NCI-H2107 (cell line): ENCODE measurements at regions not wholly inside any gene's neighbourhood (a gene's known extent, or its start where the extent isn't known, plus 50 kb on each side); places are given as distances from the start of the nearest gene placed in this dataset.
"Not testable (repeated sequence)": the region's sequence is repeated elsewhere in the genome, so short reads cannot be mapped to it uniquely, and the experiment has no call there.

Experiments
- DNase-seq: peaks from one replicate; lab custom pipeline; 2025; lab: John Stamatoyannopoulos, UW

DNA sequence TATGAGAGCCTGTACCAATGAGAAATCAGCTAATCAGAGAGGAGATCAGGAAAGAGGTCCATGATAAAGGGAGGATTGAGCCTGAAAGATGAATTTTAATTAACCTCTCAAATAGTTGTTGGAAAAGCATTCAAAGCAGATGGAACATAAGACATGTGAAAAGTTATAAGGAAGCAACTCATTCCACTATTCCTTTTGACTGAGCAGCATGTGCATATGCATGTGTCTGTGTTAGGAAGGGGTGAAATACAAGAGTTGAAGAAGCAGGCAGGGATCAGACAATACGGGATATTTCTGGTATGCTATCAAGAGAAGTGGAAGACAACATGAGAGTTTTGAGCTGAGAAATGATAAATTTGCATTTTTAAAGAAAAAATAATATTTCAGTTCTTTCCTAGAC, 624.8 kb upstream of the PTCHD4 start:
- no peak for DNase-seq

DNA sequence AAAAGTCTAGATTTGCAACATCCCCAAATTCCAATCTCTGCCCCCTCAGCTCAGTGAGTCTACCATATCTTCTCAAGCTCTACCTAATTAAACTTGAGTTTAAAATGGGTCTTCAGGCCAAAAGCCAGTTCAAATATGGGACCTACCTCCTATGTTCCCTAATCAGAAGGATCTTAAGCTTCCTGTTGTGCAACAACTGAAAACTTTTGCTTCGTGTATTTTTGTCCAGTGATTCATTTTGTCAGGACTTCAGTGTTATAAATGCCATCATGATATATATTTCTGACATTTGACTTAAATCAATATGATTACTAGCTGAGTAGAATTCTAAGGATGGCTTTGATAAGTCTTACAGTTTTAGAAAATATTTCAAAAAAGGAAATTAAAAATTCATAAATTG, 622.6 kb upstream of the PTCHD4 start:
- no peak for DNase-seq

DNA sequence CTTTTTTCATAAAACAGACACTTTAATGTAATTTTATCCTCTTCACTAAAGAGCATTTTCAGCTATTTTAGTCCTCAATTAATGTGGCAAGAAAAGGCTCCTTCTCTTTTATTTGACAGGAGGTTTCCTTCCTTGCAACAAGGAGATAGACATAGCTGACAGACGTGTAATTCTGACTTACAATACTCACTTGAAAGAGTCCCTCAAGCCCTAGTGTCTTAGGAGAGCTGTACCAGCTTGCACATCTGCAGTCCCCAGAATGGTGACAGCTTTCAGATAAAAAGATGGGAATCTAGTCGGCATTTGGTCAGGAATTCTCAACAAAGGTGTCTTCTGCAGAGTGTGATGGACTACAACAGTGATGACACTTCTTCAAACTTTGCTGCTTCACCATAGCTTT, 603.7 kb upstream of the PTCHD4 start:
- DNase-seq, result no peak

DNA sequence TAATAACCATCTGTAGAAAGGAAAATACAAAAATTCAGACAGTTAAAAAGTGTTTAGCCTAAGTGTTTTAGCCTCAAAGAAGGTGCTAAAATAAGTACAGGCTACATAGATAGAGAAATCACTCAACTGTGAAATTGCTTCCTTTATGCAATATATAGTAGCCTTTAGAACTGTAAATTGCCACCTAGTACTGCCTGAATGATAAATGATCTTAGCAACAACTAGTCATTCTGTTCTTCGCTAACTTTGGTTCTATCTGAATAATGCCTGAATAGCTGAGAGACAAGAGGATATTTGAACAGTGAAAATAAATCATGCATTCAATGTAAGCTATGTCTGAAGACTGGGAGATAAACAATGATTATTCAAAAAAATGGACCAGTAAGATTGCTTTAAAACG, 603.3 kb upstream of the PTCHD4 start:
- no peak for DNase-seq

DNA sequence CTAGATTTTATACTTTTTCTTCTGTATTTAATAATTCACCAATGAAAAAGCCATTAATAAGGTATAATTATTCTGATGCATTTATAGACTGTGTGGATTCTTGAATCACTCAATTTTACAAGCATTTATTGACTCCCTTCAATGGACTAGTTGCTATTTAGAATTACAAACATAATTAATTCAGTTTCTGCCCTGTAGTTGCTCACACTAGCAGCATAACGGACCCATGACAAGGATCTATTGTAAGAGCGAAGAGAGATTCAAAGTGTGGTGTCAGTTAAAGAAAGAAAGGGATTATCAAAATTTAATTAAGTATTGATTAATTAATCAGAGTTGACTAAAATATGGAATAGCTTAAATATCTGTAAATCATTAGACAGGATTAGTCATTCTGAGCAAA, 602.6 kb upstream of the PTCHD4 start:
- DNase-seq, result no peak

DNA sequence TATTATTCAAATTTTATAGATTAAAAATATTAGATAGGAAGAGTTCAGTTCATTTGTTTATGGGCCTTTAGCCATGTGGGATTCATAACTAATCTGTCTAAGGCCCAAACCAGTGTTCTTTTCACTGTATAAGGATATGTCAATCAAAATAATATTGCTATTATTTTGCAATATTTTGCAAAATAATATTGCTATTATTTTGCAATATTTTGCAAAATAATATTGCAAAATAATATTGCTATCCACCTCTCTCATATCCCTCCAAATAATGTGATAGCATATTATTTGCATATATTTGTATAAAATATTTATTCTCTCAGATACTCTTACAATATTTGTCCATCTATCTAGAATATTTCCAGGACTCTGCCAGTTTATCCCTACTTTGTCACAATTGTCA, 595.3 kb upstream of the PTCHD4 start:
- DNase-seq, result no peak

DNA sequence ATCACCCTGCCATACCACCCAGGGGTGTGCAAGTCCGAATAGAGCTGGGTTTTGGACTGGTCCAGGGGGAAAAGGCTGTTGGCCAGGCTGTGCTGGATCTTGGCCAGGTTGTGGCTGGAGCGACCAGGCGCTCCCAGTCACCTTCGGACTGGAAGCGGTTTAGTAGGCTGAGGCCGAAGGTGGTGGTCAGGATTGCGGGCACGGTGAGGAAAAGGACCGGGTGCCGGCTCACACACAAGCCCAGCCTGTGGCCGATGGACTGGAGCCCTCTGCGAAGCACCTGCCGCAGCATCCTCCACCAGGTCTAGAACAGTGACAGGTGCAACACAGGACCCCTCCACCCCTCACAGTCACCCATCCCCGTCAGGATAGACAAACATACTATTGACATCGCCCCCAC, 590.6 kb upstream of the PTCHD4 start:
- DNase-seq, result no peak

DNA sequence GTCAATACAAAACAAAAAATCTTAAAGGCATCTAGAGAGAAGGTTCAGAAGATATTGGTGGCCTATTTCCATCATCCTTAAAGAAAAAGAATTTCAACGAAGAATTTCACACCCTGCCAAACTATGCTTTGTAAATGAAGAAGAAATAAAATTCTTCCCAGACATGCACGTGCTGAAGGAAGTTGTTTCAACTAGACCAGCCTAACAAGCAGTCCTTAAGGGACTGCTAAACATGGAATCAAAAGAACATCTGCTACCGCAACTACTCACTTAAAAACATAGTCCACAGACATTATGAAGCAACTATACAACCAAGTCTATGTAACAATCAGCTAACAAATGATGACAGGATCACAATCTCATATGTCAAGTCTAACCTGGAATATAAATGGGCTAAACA, 584.9 kb upstream of the PTCHD4 start:
- DNase-seq, result no peak

DNA sequence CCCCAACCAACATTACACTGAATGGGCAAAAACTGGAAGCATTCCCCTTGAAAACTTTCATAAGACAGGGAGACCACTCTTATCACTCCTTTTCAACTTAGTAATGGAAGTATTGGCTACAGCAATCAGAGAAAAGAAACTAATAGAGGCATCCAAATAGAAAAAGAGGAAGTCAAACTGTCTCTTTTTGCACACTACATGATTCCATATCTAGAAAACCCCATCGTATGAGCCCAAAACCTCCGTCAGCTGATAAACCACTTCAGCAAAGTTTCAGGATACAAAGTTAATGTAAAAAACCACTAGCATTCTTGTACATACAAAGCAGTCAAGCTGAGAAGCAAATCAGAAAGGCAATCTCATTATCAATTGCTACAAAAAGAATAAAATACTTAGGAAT, 580.4 kb upstream of the PTCHD4 start:
- no peak for DNase-seq

DNA sequence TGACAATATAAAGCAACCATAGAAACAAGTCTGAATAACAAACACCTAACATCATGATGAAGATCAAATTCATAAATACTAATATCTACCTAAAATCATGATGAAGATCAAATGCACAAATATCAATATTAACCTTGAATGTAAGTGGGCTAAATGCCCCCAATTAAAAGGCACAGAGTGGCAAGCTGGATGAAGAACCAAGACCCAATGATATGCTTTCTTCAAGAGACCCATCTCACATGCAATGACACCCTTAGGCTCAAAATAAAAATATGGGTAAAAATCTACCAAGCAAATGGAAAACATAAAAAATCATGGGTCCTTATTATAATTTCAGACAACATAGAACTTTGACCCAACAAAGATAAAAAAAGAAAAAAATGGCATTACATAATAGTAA, 578.5 kb upstream of the PTCHD4 start:
- DNase-seq, result no peak

DNA sequence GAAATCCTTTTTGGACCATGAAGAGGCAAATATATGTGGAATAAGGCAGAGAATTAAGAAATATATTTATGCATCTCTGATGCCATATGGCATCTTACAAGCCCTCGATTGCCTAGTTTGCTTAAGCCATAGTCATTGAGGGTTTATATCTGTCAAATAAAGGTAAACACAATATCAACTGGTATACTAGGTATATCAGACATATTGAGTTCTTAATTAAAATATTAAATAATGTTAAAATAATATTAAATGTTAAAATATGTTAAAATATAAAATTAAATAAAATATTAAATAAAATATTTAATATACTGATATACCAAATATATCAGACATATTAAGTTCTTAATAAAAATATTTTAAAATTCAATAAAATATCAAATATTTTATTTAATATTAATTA, 567.4 kb upstream of the PTCHD4 start:
- no peak for DNase-seq

DNA sequence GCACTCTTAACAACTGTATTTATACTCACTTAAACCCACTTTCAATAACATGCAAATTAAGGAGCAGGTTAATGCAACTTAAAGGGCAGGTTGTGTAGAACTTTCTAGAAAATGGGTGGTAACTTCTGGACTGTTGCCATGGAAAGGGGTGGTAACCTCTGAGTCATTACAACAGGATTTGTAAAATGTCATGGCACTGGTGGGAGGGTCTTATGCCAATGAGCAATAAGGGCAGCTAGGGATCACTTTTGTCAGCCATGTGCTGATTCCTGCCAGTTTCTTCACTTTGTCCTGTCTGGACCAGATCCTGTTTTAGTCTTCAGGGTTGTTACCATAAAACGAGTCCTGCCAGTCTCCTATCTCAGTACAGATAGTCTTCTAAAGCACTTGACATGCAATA, 560.5 kb upstream of the PTCHD4 start:
- no peak for DNase-seq

DNA sequence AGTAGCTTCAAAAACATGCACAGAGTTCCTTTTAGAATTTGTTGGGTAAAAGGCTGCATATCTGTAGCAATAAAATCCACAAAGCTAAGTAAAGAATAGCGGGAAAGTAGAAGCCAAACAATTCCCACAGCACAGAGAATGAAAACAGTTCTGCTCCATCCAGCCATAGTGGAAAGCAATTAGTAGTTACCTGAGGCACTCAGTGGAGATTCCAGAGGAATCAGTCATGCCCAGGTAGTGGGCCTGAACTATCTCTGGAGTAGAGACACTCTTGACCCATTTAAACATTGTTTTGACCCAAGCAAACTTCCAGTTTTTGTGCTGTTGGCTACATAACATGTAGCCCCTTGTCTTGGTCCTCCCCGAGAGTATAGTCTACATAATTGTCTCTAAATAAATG, 559.5 kb upstream of the PTCHD4 start:
- no peak for DNase-seq

DNA sequence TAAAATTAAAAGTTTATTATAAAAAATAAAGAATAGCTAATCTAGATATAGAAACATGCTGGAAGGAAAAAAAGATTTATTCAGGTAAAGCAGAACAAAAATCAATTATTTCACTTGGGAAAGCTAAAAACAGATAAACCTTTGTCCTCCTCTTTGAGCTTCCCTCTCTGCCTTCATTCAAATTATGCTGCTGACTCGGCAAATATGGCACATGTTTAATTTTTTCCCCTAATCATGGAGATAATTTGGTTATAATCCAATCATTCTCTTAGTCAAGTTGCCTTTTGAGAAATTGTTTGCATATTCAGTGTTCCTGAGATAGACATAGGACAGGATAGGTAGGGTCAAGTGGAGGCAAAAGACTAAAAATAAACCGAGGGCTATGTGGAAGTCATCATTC, 556.8 kb upstream of the PTCHD4 start:
- DNase-seq, result no peak

DNA sequence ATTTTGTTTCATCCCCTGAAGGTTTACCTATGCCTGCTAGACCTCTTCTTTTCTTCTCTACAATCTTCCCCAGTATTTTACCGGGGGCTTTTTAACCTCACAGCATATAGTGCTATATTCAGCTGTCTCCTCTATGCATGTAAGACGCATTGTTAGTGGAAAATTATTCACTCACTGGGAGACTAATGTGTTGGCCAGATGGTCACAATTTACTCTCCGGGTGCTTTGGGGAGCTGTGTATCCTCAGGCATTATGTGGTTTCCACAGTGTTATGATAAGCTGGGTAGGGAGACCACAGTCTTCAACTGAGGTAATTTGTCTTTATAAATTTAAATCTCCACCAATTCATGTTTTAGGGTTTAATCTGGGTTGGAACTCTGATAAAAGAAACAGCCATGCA, 553.8 kb upstream of the PTCHD4 start:
- DNase-seq, result no peak

DNA sequence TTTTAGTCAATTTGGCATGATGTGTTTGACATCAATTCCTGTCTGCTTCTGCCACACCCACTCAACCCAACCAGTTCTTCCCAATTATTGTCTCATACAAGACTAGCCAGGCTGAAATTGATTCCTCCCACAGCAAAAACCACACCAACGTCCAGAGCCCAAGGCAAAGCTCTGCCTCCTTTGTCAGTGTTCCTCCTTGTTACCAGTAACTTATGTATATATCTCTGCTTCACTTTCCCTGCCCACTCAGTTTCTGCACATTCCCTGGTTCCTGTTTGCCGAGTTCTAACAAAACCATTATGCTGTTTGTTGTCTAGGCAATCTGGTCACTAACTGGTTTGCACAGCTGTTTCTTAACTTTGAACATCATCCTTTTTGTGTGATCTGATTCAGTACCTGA, 547.9 kb upstream of the PTCHD4 start:
- no peak for DNase-seq

DNA sequence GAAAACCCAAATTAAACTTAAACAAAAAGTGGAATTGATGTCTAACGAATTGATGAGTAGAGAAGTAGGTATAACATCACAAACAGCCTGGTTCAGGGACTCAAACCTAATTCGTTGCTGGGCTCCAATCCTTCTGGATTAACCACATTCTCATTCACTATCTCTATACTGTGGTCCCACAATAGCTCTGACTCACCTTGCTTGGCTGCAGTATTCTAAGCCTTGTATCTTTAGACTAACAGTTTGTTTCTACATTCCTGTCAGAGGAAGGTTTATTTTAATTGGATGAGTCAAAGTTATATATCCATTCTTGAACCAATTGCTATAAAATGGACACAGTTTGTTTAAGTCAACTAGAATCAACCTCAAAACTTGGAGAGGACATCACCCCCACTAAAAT, 530.5 kb upstream of the PTCHD4 start:
- no peak for DNase-seq

DNA sequence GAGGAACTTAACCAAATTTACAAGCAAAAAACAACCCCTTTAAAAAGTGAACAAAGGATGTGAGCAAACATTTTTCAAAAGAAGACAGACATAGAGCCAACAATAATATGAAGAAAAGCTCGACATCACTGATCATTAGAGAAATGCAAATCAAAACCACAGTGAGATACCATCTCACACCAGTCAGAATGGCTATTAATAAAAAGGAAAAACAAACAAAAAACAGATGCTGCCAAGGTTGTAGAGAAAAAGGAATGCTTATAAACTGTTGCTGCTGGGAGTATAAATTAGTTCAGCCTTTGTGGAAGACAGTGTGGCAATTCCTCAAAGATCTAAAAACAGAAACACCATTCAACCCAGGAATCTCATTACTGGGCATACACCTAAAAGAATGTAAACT, 527.8 kb upstream of the PTCHD4 start:
- not testable (repeated sequence) for DNase-seq

DNA sequence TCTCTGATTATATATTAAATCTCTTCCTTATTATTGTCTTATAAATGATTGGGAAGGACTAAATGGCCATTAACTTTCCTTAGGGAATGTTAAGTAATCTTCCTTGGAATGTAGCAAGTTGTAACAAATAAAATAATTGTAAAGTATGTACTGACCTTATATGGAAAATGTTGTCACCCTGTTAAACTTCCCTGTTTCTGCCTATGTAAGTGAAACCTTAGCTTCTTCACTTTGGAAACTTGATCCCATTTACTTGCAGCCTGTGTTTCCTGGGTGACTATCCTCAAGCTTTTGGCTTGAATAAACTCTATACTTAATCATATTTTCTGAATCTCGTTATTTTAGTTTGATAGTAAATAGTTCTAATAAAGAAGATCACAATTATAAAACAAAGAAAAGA, 519.5 kb upstream of the PTCHD4 start:
- no peak for DNase-seq

DNA sequence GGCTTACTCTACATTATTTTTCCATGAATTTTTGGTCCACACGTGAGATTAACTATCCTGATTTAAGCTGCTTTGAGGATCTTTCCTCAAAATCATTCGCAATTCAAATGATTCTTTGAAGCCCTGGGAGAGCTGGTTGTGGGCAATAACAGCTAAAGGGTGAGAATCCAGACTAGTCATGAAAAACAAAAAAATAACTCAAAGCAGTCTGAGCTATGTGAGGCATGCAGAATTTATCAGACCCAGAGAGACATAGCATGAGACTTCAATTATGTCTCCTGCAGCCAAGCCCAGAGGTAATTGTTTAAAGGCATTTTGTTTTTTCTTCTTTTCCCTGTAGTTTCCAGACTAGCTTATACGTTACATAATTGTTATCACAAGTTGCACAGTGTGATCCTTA, 517.3 kb upstream of the PTCHD4 start:
- no peak for DNase-seq

DNA sequence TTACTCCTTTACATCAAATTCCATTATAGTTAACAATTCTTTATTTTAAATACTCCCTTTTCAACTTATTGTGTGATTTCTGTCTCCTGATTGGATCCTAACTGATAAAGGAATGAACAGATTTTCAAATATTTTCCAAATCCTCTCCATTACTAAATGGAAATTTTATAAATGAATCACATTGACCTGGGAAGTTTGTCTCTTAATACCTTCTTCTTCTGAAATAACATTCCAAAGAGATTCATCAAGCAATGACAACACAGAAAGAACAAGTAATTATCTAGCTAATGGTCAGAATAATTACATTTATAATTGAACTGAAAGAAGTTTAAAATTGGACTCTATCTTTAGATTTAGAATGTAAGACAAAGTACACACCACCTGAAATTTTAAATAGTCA, 515.4 kb upstream of the PTCHD4 start:
- DNase-seq, result no peak

DNA sequence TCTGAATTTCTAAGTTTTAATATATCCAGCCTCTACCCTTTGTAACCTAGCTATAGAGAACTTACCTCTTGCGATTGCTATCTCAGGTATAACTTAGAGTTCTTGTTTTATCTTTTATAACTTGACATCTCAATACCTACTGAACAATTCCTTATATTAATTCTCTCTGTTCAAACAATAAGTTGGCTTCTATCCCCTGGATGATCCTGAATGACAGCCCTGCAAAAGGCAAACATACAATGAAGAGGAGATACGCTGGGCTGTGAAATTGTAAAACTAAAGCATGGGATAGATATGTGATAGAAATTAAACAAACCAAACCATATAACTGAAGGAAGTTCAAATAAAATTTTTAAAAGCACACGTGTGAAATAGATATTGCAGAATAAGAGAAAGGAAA, 513.6 kb upstream of the PTCHD4 start:
- DNase-seq, result no peak

DNA sequence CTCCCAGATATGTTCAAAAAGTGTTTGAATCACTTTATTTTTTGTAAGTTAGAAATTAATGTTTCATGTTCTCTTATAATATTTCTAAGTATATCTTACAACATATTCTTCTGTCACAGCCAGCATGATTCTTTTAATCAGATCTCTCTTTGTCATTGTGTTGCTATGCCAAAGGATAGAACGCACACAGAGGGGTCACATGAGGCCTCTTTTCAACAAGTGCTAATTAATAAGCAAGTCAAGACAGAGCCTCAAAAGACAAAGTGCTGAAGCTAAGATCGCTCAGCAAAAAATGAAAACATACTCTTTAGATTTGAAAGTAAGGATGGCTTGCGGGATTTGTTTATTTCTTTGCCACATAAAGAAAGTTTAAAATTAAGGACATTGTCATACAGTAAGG, 508.8 kb upstream of the PTCHD4 start:
- DNase-seq, result no peak

DNA sequence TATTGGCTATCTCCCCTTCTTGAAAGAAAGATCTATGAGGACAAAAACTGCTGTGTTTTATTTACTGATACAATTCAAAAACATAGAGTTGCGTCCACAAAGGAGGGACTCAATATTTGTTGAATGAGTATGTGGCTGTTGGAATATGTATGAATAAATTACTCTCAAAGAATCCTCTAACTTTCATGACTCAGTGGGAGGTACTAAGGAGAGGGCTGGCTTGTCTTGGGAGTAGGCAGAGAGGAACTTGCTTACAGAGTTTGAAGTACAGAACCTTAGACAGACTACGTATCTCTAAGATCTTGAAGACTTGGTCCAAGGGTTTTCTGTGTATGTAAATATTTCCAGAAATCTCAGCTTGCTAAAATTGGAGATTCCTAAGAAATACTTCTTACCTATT, 504.0 kb upstream of the PTCHD4 start:
- no peak for DNase-seq

DNA sequence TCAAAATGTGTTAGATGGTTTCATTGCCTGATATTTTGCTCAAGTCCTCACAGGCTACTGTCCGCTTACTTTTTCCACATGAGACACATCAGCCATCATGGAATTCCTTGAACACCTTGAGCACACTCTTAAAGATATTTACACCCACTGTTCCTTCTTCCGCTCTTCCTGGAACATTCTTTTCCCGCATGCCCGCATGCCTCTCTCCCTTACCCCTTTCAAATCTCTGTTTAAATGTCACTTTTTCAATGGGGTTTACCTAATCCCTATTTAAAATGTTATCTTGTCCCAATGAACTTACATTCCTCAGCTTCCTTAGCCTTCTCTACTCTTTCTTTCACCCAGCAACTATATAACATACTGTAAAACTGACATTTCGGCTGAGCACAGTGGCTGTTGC, 503.3 kb upstream of the PTCHD4 start:
- no peak for DNase-seq
